ENCODE measurements at regions not wholly inside any gene's neighbourhood (a gene's known extent, or its start where the extent isn't known, plus 50 kb on each side); places are given as distances from the start of the nearest gene placed in this dataset.

GRCh38 chr10:78875331-78875877 is 193.4 kb upstream of the ZMIZ1 start:
- DNase-seq, result no peak

GRCh38 chr10:78875932-78876331 is 192.8 kb upstream of the ZMIZ1 start:
- DNase-seq, result no peak

- no peak for DNase-seq
These were observed 192.3 kb upstream of the ZMIZ1 start for GRCh38 chr10:78876449-78876848.

- DNase-seq, result no peak
These were observed 189.1 kb upstream of the ZMIZ1 start for GRCh38 chr10:78879621-78880020.

- DNase-seq, result no peak
These were observed 182.6 kb upstream of the ZMIZ1 start for GRCh38 chr10:78886129-78886528.

GRCh38 chr10:78889536-78890063 is 179.2 kb upstream of the ZMIZ1 start:
- DNase-seq, result no peak

- no peak for DNase-seq
These were observed 178.3 kb upstream of the ZMIZ1 start for GRCh38 chr10:78890506-78890905.

- DNase-seq, result no peak
These were observed 177.0 kb upstream of the ZMIZ1 start for GRCh38 chr10:78891741-78892140.

- peak; percentile 31 for DNase-seq
These were observed 176.2 kb upstream of the ZMIZ1 start for GRCh38 chr10:78892338-78893176.

GRCh38 chr10:78893217-78893616 is 175.5 kb upstream of the ZMIZ1 start:
- DNase-seq, result no peak

- DNase-seq, result no peak
These were observed 174.5 kb upstream of the ZMIZ1 start for GRCh38 chr10:78894089-78894840.

GRCh38 chr10:78894841-78895195 is 173.9 kb upstream of the ZMIZ1 start:
- DNase-seq, result no peak

- DNase-seq, result no peak
These were observed 173.3 kb upstream of the ZMIZ1 start for GRCh38 chr10:78895469-78895868.

GRCh38 chr10:78896159-78896928 is 172.4 kb upstream of the ZMIZ1 start:
- no peak for DNase-seq

- no peak for DNase-seq
These were observed 170.2 kb upstream of the ZMIZ1 start for GRCh38 chr10:78898341-78899097.

- no peak for DNase-seq
These were observed 169.5 kb upstream of the ZMIZ1 start for GRCh38 chr10:78899098-78899754.

- no peak for DNase-seq
These were observed 168.6 kb upstream of the ZMIZ1 start for GRCh38 chr10:78899996-78900714.

- no peak for DNase-seq
These were observed 167.9 kb upstream of the ZMIZ1 start for GRCh38 chr10:78900715-78901430.

- DNase-seq, result no peak
These were observed 167.1 kb upstream of the ZMIZ1 start for GRCh38 chr10:78901694-78902093.

GRCh38 chr10:78902815-78903214 is 166.0 kb upstream of the ZMIZ1 start:
- DNase-seq, result no peak

Measured in NCI-H1436 (cell line).